T-helper 1 cell treated with Interleukin-12 subunit alpha and Interleukin-12 subunit beta and Interleukin-4 antibody, amounts not matched to agents 30 μg/mL and 1 μg/mL, for 36 hours (primary cell): ENCODE measurements at regions not wholly inside any gene's neighbourhood (a gene's known extent, or its start where the extent isn't known, plus 50 kb on each side); places are given as distances from the start of the nearest gene placed in this dataset.

Experiments
- H3K27ac Mint-ChIP-seq: one replicate; pipeline ENCODE4 v1.8.0; 2021; ENCODE audit warnings: mild to moderate bottlenecking, mixed read lengths
- H3K27me3 Mint-ChIP-seq: one replicate; pipeline ENCODE4 v1.8.0; 2021; ENCODE audit warnings: low read depth, mixed read lengths
- H3K36me3 Mint-ChIP-seq: one replicate; pipeline ENCODE4 v1.8.0; 2021; ENCODE audit warnings: low read depth, mixed read lengths
- H3K4me1 Mint-ChIP-seq: one replicate; pipeline ENCODE4 v1.8.0; 2021; ENCODE audit warnings: low read depth, mixed read lengths
- H3K4me3 Mint-ChIP-seq: one replicate; pipeline ENCODE4 v1.8.0; 2021; ENCODE audit warnings: mild to moderate bottlenecking, moderate library complexity, mixed read lengths
- H3K9me3 Mint-ChIP-seq: one replicate; pipeline ENCODE4 v1.8.0; 2021; ENCODE audit warnings: mixed read lengths

- no peaks in the 10 kb centered on the region for H3K36me3 Mint-ChIP-seq
- no peaks in the 10 kb centered on the region for H3K4me1 Mint-ChIP-seq
- no peaks in the 10 kb centered on the region for H3K27me3 Mint-ChIP-seq
- H3K27ac Mint-ChIP-seq: no peak overlapping the region
- H3K9me3 Mint-ChIP-seq: peaks cover 15% of the 10 kb centered on the region
- H3K4me3 Mint-ChIP-seq: no peak overlapping the region
Observed at GRCh38 chr4:18566970-18567799, 545.6 kb upstream of the LCORL start.

GRCh38 chr4:18559492-18559891 lies 537.9 kb upstream of the LCORL start:
- Mint-ChIP-seq H3K36me3 (no peaks in the 10 kb centered on the region), H3K9me3 (peaks cover 13% of the 10 kb centered on the region), H3K4me3 (no peak overlapping the region), H3K27me3 (no peaks in the 10 kb centered on the region), H3K27ac (no peak overlapping the region), H3K4me1 (no peaks in the 10 kb centered on the region)

- Mint-ChIP-seq H3K36me3 (no peaks in the 10 kb centered on the region), H3K4me1 (no peaks in the 10 kb centered on the region), H3K4me3 (no peak overlapping the region), H3K27ac (no peak overlapping the region), H3K9me3 (peaks cover 1% of the 10 kb centered on the region), H3K27me3 (no peaks in the 10 kb centered on the region)
Observed at GRCh38 chr4:18556402-18556801, 534.8 kb upstream of the LCORL start.

GRCh38 chr4:18540349-18540748 lies 518.8 kb upstream of the LCORL start:
- Mint-ChIP-seq H3K9me3 (no peaks in the 10 kb centered on the region), H3K27me3 (no peaks in the 10 kb centered on the region), H3K27ac (no peak overlapping the region), H3K36me3 (no peaks in the 10 kb centered on the region), H3K4me3 (no peak overlapping the region), H3K4me1 (no peaks in the 10 kb centered on the region)

GRCh38 chr4:18538121-18538520 lies 516.6 kb upstream of the LCORL start:
- H3K36me3 Mint-ChIP-seq: no peaks in the 10 kb centered on the region
- H3K9me3 Mint-ChIP-seq: no peaks in the 10 kb centered on the region
- H3K27ac Mint-ChIP-seq: no peak overlapping the region
- H3K4me1 Mint-ChIP-seq: no peaks in the 10 kb centered on the region
- H3K4me3 Mint-ChIP-seq: no peak overlapping the region
- no peaks in the 10 kb centered on the region for H3K27me3 Mint-ChIP-seq

- H3K4me3 Mint-ChIP-seq: no peak overlapping the region
- H3K4me1 Mint-ChIP-seq: no peaks in the 10 kb centered on the region
- H3K9me3 Mint-ChIP-seq: no peaks in the 10 kb centered on the region
- H3K27ac Mint-ChIP-seq: no peak overlapping the region
- no peaks in the 10 kb centered on the region for H3K27me3 Mint-ChIP-seq
- H3K36me3 Mint-ChIP-seq: no peaks in the 10 kb centered on the region
Observed at GRCh38 chr4:18536428-18536827, 514.9 kb upstream of the LCORL start.

- H3K4me1 Mint-ChIP-seq: no peaks in the 10 kb centered on the region
- no peak overlapping the region for H3K27ac Mint-ChIP-seq
- no peaks in the 10 kb centered on the region for H3K27me3 Mint-ChIP-seq
- H3K4me3 Mint-ChIP-seq: no peak overlapping the region
- no peaks in the 10 kb centered on the region for H3K36me3 Mint-ChIP-seq
- H3K9me3 Mint-ChIP-seq: no peaks in the 10 kb centered on the region
Observed at GRCh38 chr4:18535948-18536347, 514.4 kb upstream of the LCORL start.

- H3K27ac Mint-ChIP-seq: no peak overlapping the region
- no peaks in the 10 kb centered on the region for H3K9me3 Mint-ChIP-seq
- no peaks in the 10 kb centered on the region for H3K4me1 Mint-ChIP-seq
- no peak overlapping the region for H3K4me3 Mint-ChIP-seq
- no peaks in the 10 kb centered on the region for H3K36me3 Mint-ChIP-seq
- H3K27me3 Mint-ChIP-seq: no peaks in the 10 kb centered on the region
Observed at GRCh38 chr4:18533262-18533775, 511.8 kb upstream of the LCORL start.

GRCh38 chr4:18531731-18532130 lies 510.2 kb upstream of the LCORL start:
- H3K4me3 Mint-ChIP-seq: no peak overlapping the region
- no peaks in the 10 kb centered on the region for H3K4me1 Mint-ChIP-seq
- no peaks in the 10 kb centered on the region for H3K9me3 Mint-ChIP-seq
- H3K27me3 Mint-ChIP-seq: no peaks in the 10 kb centered on the region
- H3K36me3 Mint-ChIP-seq: no peaks in the 10 kb centered on the region
- H3K27ac Mint-ChIP-seq: no peak overlapping the region

- Mint-ChIP-seq H3K4me3 (no peak overlapping the region), H3K27me3 (no peaks in the 10 kb centered on the region), H3K4me1 (no peaks in the 10 kb centered on the region), H3K36me3 (no peaks in the 10 kb centered on the region), H3K9me3 (no peaks in the 10 kb centered on the region), H3K27ac (no peak overlapping the region)
Observed at GRCh38 chr4:18529482-18529881, 507.9 kb upstream of the LCORL start.

- Mint-ChIP-seq H3K36me3 (no peaks in the 10 kb centered on the region), H3K27ac (no peak overlapping the region), H3K27me3 (no peaks in the 10 kb centered on the region), H3K9me3 (no peaks in the 10 kb centered on the region), H3K4me1 (no peaks in the 10 kb centered on the region), H3K4me3 (no peak overlapping the region)
Observed at GRCh38 chr4:18524667-18525066, 503.1 kb upstream of the LCORL start.

- Mint-ChIP-seq H3K4me3 (no peak overlapping the region), H3K36me3 (no peaks in the 10 kb centered on the region), H3K27me3 (no peaks in the 10 kb centered on the region), H3K9me3 (no peaks in the 10 kb centered on the region), H3K4me1 (no peaks in the 10 kb centered on the region), H3K27ac (no peak overlapping the region)
Observed at GRCh38 chr4:18518098-18518497, 496.5 kb upstream of the LCORL start.

GRCh38 chr4:18513861-18514260 lies 492.3 kb upstream of the LCORL start:
- no peak overlapping the region for H3K4me3 Mint-ChIP-seq
- no peaks in the 10 kb centered on the region for H3K9me3 Mint-ChIP-seq
- no peak overlapping the region for H3K27ac Mint-ChIP-seq
- no peaks in the 10 kb centered on the region for H3K27me3 Mint-ChIP-seq
- H3K36me3 Mint-ChIP-seq: no peaks in the 10 kb centered on the region
- no peaks in the 10 kb centered on the region for H3K4me1 Mint-ChIP-seq

GRCh38 chr4:18512718-18513117 lies 491.2 kb upstream of the LCORL start:
- Mint-ChIP-seq H3K36me3 (no peaks in the 10 kb centered on the region), H3K4me1 (no peaks in the 10 kb centered on the region), H3K4me3 (no peak overlapping the region), H3K27me3 (no peaks in the 10 kb centered on the region), H3K27ac (no peak overlapping the region), H3K9me3 (no peaks in the 10 kb centered on the region)

- no peak overlapping the region for H3K27ac Mint-ChIP-seq
- H3K27me3 Mint-ChIP-seq: no peaks in the 10 kb centered on the region
- no peak overlapping the region for H3K4me3 Mint-ChIP-seq
- no peaks in the 10 kb centered on the region for H3K9me3 Mint-ChIP-seq
- no peaks in the 10 kb centered on the region for H3K36me3 Mint-ChIP-seq
- no peaks in the 10 kb centered on the region for H3K4me1 Mint-ChIP-seq
Observed at GRCh38 chr4:18511727-18512126, 490.2 kb upstream of the LCORL start.
